Peyer's patch (tissue), 4 donors: ENCODE measurements at regions not wholly inside any gene's neighbourhood (a gene's known extent, or its start where the extent isn't known, plus 50 kb on each side); places are given as distances from the start of the nearest gene placed in this dataset.

Experiments used
- DNase-seq, 3 donors: peaks; one replicate each; pipeline ENCODE4 v3.0.0-alpha.2; 2017 to 2019
- H3K27ac ChIP-seq, 4 donors: fragments of 200-600 bp; sonication (generic); one replicate each; pipeline ENCODE4 v1.5.1; 2016 to 2019
- H3K27me3 ChIP-seq, 2 donors: fragments of 200-600 bp; sonication (generic); one replicate each; pipeline ENCODE4 v1.5.1; 2019
- H3K36me3 ChIP-seq, 3 donors: fragments of 200-600 bp; sonication (generic); one replicate each; pipeline ENCODE4 v1.5.1; 2016 to 2019
- H3K4me1 ChIP-seq, 4 donors: fragments of 200-600 bp; sonication (generic); one replicate each; pipeline ENCODE4 v1.5.1; 2016 to 2019
- H3K4me3 ChIP-seq, 4 donors: fragments of 200-600 bp; sonication (generic); 1 replicate in 3 of 4; 2 replicates in 1 of 4; pipeline ENCODE4 v1.5.1; 2016 to 2019; ENCODE audit warnings: mild to moderate bottlenecking in 1 of 4
- H3K9me3 ChIP-seq, 4 donors: fragments of 200-600 bp; sonication (generic); one replicate each; pipeline ENCODE4 v1.5.1; 2016 to 2019; ENCODE audit warnings: mild to moderate bottlenecking in 1 of 4
- CTCF ChIP-seq, 6 experiments: fragments of 450-650 bp in 4 of 6; fragments of 200-600 bp in 2 of 6; sonication (generic) in 1 of 6; IDR thresholded peaks; one replicate each; pipeline ENCODE4 v1.5.1; 2017 to 2019; ENCODE audit warnings: antibody characterized with exemption in 6 of 6, mild to moderate bottlenecking in 3 of 6, moderate library complexity in 1 of 6
- POLR2A ChIP-seq, 2 donors: fragments of 450-650 bp; IDR thresholded peaks; one replicate each; pipeline ENCODE4 v1.5.1; 2017; ENCODE audit warnings: antibody characterized with exemption in 2 of 2, mild to moderate bottlenecking in 2 of 2, moderate library complexity in 2 of 2

GRCh38 chr1:59241909-59242308 lies 55.0 kb upstream of the FGGY start:
- Histone ChIP-seq H3K27me3 (no peaks in the 10 kb centered on the region), H3K27ac (no peak overlapping the region), H3K9me3 (no peaks in the 10 kb centered on the region), H3K4me1 (no peaks in the 10 kb centered on the region), H3K36me3 (no peaks in the 10 kb centered on the region), H3K4me3 (no peak overlapping the region)
- no peak for DNase-seq
- TF ChIP-seq CTCF (IDR thresholded peaks at IDR 0.05) = no peak
- TF ChIP-seq POLR2A (IDR thresholded peaks at IDR 0.05) = no peak

DNA sequence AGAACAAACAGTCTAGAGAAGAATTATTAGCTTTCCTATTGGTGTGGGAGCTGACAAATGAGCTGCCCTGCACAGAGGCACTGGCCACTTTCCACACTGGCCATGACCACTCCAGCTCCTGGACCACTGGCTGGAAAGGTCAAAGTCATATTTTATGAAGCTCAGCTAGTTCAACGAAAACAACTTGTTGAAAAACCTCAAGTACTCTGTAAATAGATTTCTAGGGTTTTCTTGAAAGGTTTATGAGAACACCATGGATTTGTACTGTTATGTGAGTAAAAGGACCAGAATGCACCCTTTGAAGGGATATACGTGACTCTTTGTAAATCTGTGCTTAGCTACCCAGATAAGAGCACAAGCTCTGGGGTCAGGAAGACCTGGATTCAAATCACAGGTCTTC lies 54.5 kb upstream of the FGGY start:
- no peak overlapping the region for H3K4me3 ChIP-seq
- H3K36me3 ChIP-seq = no peaks in the 10 kb centered on the region
- H3K4me1 ChIP-seq = no peaks in the 10 kb centered on the region
- no peaks in the 10 kb centered on the region for H3K9me3 ChIP-seq
- no peak for DNase-seq
- TF ChIP-seq POLR2A (IDR thresholded peaks at IDR 0.05) (no peak), CTCF (IDR thresholded peaks at IDR 0.05) (no peak)
- H3K27ac ChIP-seq = no peak overlapping the region
- no peaks in the 10 kb centered on the region for H3K27me3 ChIP-seq

- no peak for DNase-seq
These were observed 53.3 kb upstream of the FGGY start for GRCh38 chr1:59243550-59243949.

DNA sequence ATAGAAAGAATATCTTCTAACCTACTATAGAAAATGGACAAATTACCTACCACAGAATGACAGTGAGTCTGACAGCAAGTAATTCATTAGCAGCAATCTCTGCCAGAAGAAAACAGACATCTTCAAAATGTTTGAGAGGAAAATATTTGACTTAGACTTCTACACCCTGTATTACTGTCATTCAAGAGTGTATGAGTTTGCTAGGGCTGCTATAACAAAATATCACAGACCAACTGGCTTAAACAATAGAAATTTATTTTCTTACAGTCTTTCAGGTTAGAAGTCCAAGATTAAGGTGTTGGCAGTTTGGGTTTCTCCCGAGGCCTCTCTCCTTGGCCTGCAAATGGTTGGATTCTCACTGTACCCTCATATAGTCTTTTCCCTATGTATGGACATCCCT lies 52.9 kb upstream of the FGGY start:
- no peak overlapping the region for H3K4me3 ChIP-seq
- no peak for TF ChIP-seq CTCF (IDR thresholded peaks at IDR 0.05)
- TF ChIP-seq POLR2A (IDR thresholded peaks at IDR 0.05) = no peak

More at GRCh38 chr1:59243550-59243949, 53.3 kb upstream of the FGGY start:
- Histone ChIP-seq H3K9me3 (no peaks in the 10 kb centered on the region), H3K4me3 (no peak overlapping the region), H3K27ac (no peak overlapping the region), H3K4me1 (no peaks in the 10 kb centered on the region), H3K36me3 (no peaks in the 10 kb centered on the region), H3K27me3 (no peaks in the 10 kb centered on the region)
- TF ChIP-seq CTCF (IDR thresholded peaks at IDR 0.05) (no peak), POLR2A (IDR thresholded peaks at IDR 0.05) (no peak)

GRCh38 chr1:59244891-59245290 lies 52.0 kb upstream of the FGGY start:
- no peak for DNase-seq
- TF ChIP-seq POLR2A (IDR thresholded peaks at IDR 0.05) = no peak
- no peak for TF ChIP-seq CTCF (IDR thresholded peaks at IDR 0.05)
- H3K9me3 ChIP-seq = no peaks in the 10 kb centered on the region
- H3K4me3 ChIP-seq = no peak overlapping the region
- H3K36me3 ChIP-seq = no peaks in the 10 kb centered on the region
- no peaks in the 10 kb centered on the region for H3K27me3 ChIP-seq
- no peaks in the 10 kb centered on the region for H3K4me1 ChIP-seq
- H3K27ac ChIP-seq = no peak overlapping the region

More for the DNA sequence above, 52.9 kb upstream of the FGGY start:
- no peak overlapping the region for H3K27ac ChIP-seq
- H3K27me3 ChIP-seq = no peaks in the 10 kb centered on the region
- H3K9me3 ChIP-seq = no peaks in the 10 kb centered on the region
- DNase-seq = no peak
- no peaks in the 10 kb centered on the region for H3K36me3 ChIP-seq
- no peaks in the 10 kb centered on the region for H3K4me1 ChIP-seq
